PC-9 (cell line): ENCODE measurements at regions not wholly inside any gene's neighbourhood (a gene's known extent, or its start where the extent isn't known, plus 50 kb on each side); places are given as distances from the start of the nearest gene placed in this dataset.

Source experiments
- EZH2 ChIP-seq: fragments of 200-600 bp; sonication (generic); IDR thresholded peaks from 2 replicates; pipeline ENCODE4 v1.8.0; 2017; ENCODE audit warnings: antibody characterized with exemption, low read depth
- TF ChIP-seq, protein P1 (sequence below): fragments of 200-600 bp; sonication (generic); conservative IDR thresholded peaks from 2 replicates; pipeline ENCODE4 v1.6.1; 2017; ENCODE audit warnings: mixed run types, antibody characterized with exemption, mild to moderate bottlenecking, moderate library complexity

DNA sequence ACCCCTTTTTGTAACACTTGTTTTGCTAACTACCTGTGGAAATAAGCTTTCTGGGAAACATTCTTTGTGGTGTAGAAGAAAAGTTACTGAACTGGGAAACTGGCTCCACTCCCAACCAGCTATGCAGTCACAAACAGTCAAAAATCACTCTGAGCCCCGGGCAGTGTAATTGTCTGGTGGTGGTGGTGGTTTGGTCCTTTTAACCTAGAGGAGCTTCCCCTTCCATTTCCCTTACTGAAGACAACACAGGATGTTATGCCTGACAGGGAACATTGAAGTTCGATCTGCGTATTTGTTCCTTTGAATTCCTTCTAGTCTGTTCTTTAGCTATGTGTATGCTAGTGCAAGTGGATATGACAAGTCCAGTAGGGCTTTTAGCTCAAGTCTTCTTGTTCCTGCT is 56.8 kb upstream of the TBCA start:
- TF ChIP-seq, protein P1, sequence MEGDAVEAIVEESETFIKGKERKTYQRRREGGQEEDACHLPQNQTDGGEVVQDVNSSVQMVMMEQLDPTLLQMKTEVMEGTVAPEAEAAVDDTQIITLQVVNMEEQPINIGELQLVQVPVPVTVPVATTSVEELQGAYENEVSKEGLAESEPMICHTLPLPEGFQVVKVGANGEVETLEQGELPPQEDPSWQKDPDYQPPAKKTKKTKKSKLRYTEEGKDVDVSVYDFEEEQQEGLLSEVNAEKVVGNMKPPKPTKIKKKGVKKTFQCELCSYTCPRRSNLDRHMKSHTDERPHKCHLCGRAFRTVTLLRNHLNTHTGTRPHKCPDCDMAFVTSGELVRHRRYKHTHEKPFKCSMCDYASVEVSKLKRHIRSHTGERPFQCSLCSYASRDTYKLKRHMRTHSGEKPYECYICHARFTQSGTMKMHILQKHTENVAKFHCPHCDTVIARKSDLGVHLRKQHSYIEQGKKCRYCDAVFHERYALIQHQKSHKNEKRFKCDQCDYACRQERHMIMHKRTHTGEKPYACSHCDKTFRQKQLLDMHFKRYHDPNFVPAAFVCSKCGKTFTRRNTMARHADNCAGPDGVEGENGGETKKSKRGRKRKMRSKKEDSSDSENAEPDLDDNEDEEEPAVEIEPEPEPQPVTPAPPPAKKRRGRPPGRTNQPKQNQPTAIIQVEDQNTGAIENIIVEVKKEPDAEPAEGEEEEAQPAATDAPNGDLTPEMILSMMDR: no peak
- no peak for TF ChIP-seq EZH2
